Osteoblast (primary cell): ENCODE measurements at regions not wholly inside any gene's neighbourhood (a gene's known extent, or its start where the extent isn't known, plus 50 kb on each side); places are given as distances from the start of the nearest gene placed in this dataset.

Experiments used
- DNase-seq: peaks from one replicate; pipeline ENCODE4 v3.0.0; 2011; ENCODE audit warnings: low spot score, mixed read lengths; ENCODE audit not compliant: insufficient read length; ENCODE audit errors: missing footprints
- H2AFZ ChIP-seq: 2 replicates; pipeline ENCODE4 v1.6.0; 2011; ENCODE audit warnings: mild to moderate bottlenecking, low read length
- H3K27ac ChIP-seq: 2 replicates; pipeline ENCODE4 v1.5.1; 2011; ENCODE audit warnings: mild to moderate bottlenecking, low read depth, low read length, moderate library complexity
- H3K27me3 ChIP-seq: 2 replicates; pipeline ENCODE4 v1.6.0; 2012; ENCODE audit warnings: mild to moderate bottlenecking, control low read depth, inconsistent platforms, low read length, moderate library complexity; ENCODE audit not compliant: insufficient read depth
- H3K36me3 ChIP-seq: 2 replicates; pipeline ENCODE4 v1.5.1; 2011; ENCODE audit warnings: mild to moderate bottlenecking, low read length, control low read depth, moderate library complexity; ENCODE audit not compliant: insufficient read depth
- H3K4me1 ChIP-seq: 2 replicates; pipeline ENCODE4 v1.5.1; 2011; ENCODE audit warnings: mild to moderate bottlenecking, low read length, control low read depth, moderate library complexity; ENCODE audit not compliant: insufficient read depth
- H3K4me2 ChIP-seq: 2 replicates; pipeline ENCODE4 v1.6.0; 2011; ENCODE audit warnings: mild to moderate bottlenecking, low read length; ENCODE audit not compliant: insufficient read depth
- H3K4me3 ChIP-seq: fragments of 200-600 bp; sonication (generic); 3 replicates; pipeline ENCODE4 v1.5.1; 2012; ENCODE audit warnings: mild to moderate bottlenecking, low read length, inconsistent platforms; ENCODE audit not compliant: insufficient read depth
- H3K79me2 ChIP-seq: 2 replicates; pipeline ENCODE4 v1.6.0; 2012; ENCODE audit warnings: mild to moderate bottlenecking, low read length, control low read depth, inconsistent platforms; ENCODE audit not compliant: insufficient read depth
- H3K9me3 ChIP-seq: 2 replicates; pipeline ENCODE4 v1.5.1; 2011; ENCODE audit warnings: low read depth, low read length, control low read depth
- H4K20me1 ChIP-seq: 2 replicates; pipeline ENCODE4 v1.6.0; 2012; ENCODE audit warnings: mild to moderate bottlenecking, low read length, control low read depth; ENCODE audit not compliant: insufficient read depth
- TF ChIP-seq, protein P1 (sequence below): IDR thresholded peaks from 2 replicates; pipeline ENCODE4 v1.5.1; 2011; ENCODE audit warnings: mild to moderate bottlenecking, low read depth, low read length, moderate library complexity; ENCODE audit errors: extremely low read depth

DNA sequence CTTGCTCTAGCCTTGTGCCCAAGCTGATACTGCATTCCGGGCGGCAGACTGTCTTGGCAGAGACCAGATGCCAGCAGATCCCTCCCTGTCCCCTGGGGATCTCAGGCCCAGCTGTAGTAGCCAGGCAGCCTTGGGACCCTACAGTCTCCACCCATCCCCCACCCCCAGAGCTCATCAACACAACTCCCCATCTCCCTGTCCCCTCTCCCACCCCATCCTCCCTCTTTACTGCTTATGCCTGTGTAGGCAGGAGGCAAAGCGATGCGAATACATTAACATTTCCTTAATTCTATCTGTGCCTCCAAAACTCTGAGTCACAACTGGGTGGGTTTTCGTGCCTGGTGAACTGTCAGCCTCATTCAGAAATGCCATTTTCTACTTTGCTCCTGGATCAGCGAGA lies 547.6 kb downstream of the BUD13 start:
- Histone ChIP-seq H3K4me3 (no peak overlapping the region), H2AFZ (no peak overlapping the region), H3K27ac (no peak overlapping the region), H3K79me2 (no peaks in the 10 kb centered on the region), H3K9me3 (no peaks in the 10 kb centered on the region), H4K20me1 (no peaks in the 10 kb centered on the region), H3K4me2 (no peak overlapping the region), H3K27me3 (no peaks in the 10 kb centered on the region), H3K4me1 (no peaks in the 10 kb centered on the region), H3K36me3 (no peaks in the 10 kb centered on the region)
- TF ChIP-seq, protein P1, sequence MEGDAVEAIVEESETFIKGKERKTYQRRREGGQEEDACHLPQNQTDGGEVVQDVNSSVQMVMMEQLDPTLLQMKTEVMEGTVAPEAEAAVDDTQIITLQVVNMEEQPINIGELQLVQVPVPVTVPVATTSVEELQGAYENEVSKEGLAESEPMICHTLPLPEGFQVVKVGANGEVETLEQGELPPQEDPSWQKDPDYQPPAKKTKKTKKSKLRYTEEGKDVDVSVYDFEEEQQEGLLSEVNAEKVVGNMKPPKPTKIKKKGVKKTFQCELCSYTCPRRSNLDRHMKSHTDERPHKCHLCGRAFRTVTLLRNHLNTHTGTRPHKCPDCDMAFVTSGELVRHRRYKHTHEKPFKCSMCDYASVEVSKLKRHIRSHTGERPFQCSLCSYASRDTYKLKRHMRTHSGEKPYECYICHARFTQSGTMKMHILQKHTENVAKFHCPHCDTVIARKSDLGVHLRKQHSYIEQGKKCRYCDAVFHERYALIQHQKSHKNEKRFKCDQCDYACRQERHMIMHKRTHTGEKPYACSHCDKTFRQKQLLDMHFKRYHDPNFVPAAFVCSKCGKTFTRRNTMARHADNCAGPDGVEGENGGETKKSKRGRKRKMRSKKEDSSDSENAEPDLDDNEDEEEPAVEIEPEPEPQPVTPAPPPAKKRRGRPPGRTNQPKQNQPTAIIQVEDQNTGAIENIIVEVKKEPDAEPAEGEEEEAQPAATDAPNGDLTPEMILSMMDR = no peak
- no peak for DNase-seq

DNA sequence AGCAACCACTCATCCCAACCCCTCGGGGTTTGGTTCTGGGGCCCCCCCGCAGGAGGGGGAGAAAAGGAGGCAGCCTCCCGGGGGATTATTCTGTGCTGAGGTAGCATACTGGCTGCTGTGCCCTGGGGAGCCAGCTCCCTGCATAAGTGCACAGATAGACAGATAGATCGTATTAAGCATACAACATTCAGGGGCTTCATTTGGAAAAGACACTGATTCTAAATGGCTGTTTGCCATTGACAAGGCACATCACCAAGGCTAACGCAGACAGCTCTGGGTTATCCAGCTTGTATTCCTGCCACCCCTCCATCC lies 547.9 kb downstream of the BUD13 start:
- H4K20me1 ChIP-seq = no peaks in the 10 kb centered on the region
- H3K9me3 ChIP-seq = no peaks in the 10 kb centered on the region
- H3K4me3 ChIP-seq = no peak overlapping the region
- no peak for DNase-seq
- TF ChIP-seq, protein P1 = no peak
- no peaks in the 10 kb centered on the region for H3K4me1 ChIP-seq
- no peak overlapping the region for H2AFZ ChIP-seq
- H3K27me3 ChIP-seq = no peaks in the 10 kb centered on the region
- no peak overlapping the region for H3K4me2 ChIP-seq
- no peak overlapping the region for H3K27ac ChIP-seq
- H3K36me3 ChIP-seq = no peaks in the 10 kb centered on the region
- no peaks in the 10 kb centered on the region for H3K79me2 ChIP-seq

DNA sequence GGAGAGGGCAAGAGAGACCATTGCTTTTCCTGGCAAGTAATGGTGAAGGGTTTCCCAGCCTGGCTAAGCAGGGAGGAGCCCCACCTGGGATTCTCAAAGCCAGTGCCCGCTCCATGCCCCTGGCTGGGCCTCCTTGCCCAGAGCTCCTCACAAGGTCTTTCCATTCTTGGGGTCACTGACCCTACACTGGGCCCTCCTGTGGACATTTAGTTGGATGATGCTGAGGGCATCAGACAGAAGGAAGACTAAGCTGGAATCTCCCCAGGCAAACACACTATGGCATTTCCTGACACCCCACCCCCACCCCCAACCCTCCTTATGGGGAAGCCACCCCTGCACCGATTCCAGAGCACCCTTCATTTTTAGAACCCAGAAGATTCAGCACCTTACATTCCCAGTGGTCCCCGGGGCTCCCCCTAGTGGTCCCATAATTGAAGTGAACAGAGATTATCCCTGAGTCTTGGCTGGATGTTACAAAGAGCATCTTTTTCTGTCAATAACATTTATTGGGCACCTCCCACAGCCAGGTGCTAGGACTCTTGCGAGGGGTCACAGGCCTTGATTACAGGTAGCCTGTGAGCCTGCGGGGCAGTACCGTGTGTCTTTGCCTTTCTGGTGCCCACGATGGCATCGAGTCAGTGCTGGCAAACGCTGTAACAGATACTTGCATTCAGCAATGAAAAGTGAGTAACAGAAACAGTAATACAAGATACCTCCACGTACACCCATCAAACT lies 548.5 kb downstream of the BUD13 start:
- no peaks in the 10 kb centered on the region for H3K36me3 ChIP-seq
- no peak overlapping the region for H3K4me2 ChIP-seq
- TF ChIP-seq, protein P1 = peak; percentile 74
- no peaks in the 10 kb centered on the region for H3K79me2 ChIP-seq
- H3K27me3 ChIP-seq = no peaks in the 10 kb centered on the region
- no peaks in the 10 kb centered on the region for H3K4me1 ChIP-seq
- H4K20me1 ChIP-seq = no peaks in the 10 kb centered on the region
- H2AFZ ChIP-seq = no peak overlapping the region
- H3K27ac ChIP-seq = no peak overlapping the region
- no peaks in the 10 kb centered on the region for H3K9me3 ChIP-seq
- DNase-seq = peak; percentile 86
- H3K4me3 ChIP-seq = no peak overlapping the region

DNA sequence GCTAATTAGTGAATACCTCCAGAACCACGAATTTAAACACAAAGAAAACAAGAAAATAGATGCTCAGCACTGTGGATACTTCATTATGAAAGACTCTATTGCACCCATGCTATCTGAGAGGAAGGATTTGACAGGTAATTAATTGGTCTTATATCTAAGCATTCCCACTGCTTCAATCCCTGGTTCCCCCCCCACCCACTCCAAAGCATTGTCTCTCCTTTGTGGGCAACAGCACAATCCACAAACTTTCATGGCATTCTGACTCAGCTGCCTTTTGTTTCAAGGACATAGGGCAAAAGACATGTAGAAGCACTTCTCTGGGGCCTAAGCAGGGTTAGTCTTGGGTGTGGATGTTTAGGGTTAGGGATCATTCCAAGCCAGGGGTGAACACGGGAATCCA lies 551.4 kb downstream of the BUD13 start:
- Histone ChIP-seq H3K4me1 (no peaks in the 10 kb centered on the region), H3K27me3 (no peaks in the 10 kb centered on the region), H2AFZ (no peak overlapping the region), H3K9me3 (no peaks in the 10 kb centered on the region), H3K27ac (no peak overlapping the region), H3K4me3 (no peak overlapping the region), H4K20me1 (no peaks in the 10 kb centered on the region), H3K79me2 (no peaks in the 10 kb centered on the region), H3K36me3 (no peaks in the 10 kb centered on the region), H3K4me2 (no peak overlapping the region)
- DNase-seq = no peak
- TF ChIP-seq, protein P1 = no peak
